ENCODE measurements at regions not wholly inside any gene's neighbourhood (a gene's known extent, or its start where the extent isn't known, plus 50 kb on each side); places are given as distances from the start of the nearest gene placed in this dataset.

DNA sequence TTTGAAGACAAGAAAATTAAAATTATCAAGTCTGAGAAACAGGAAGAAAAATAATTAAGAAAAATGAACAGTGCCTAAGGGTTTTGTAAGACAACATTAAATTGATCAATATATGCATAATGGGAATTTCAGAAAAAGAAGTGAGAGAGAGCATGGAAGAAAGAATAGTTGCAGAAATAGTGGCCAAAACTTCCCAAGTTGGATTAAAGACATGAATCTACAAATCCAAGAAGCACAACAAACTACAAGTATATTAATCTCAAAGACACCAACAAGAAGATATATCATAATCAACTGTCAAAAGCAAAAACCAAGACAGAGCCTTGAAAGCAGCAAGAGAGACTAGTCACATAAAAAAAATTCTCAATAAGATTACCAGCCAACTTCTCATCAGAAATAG is 488.0 kb downstream of the RASEF start:
- no peaks in the 10 kb centered on the region for H3K4me1 Mint-ChIP-seq
- no peaks in the 10 kb centered on the region for H3K79me2 ChIP-seq (ENCODE audit: low read depth)
- H3K9me3 ChIP-seq (ENCODE audit: low read depth) = peaks cover 10% of the 10 kb centered on the region
- H3K4me3 ChIP-seq = no peak overlapping the region
- no peaks in the 10 kb centered on the region for H3K27me3 ChIP-seq
- H3K9me3 Mint-ChIP-seq = peaks cover 33% of the 10 kb centered on the region
- H3K4me2 ChIP-seq = no peak overlapping the region
- H3K27ac Mint-ChIP-seq = no peak overlapping the region
- peaks cover 5% of the 10 kb centered on the region for H3K36me3 Mint-ChIP-seq
- no peaks in the 10 kb centered on the region for H3K4me1 ChIP-seq
- H3K4me3 Mint-ChIP-seq = no peak overlapping the region
- TF ChIP-seq EZH2phosphoT487 (IDR thresholded peaks at IDR 0.05) = no peak
- no peak for TF ChIP-seq EZH2 (IDR thresholded peaks at IDR 0.05)
- TF ChIP-seq, protein P1, sequence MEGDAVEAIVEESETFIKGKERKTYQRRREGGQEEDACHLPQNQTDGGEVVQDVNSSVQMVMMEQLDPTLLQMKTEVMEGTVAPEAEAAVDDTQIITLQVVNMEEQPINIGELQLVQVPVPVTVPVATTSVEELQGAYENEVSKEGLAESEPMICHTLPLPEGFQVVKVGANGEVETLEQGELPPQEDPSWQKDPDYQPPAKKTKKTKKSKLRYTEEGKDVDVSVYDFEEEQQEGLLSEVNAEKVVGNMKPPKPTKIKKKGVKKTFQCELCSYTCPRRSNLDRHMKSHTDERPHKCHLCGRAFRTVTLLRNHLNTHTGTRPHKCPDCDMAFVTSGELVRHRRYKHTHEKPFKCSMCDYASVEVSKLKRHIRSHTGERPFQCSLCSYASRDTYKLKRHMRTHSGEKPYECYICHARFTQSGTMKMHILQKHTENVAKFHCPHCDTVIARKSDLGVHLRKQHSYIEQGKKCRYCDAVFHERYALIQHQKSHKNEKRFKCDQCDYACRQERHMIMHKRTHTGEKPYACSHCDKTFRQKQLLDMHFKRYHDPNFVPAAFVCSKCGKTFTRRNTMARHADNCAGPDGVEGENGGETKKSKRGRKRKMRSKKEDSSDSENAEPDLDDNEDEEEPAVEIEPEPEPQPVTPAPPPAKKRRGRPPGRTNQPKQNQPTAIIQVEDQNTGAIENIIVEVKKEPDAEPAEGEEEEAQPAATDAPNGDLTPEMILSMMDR (IDR thresholded peaks at IDR 0.05) = no peak
- H3K27ac ChIP-seq = no peak overlapping the region
- no peaks in the 10 kb centered on the region for H3K27me3 Mint-ChIP-seq (ENCODE audit: insufficient read depth, low read depth)
- no peaks in the 10 kb centered on the region for H3F3A ChIP-seq (ENCODE audit: low read depth)
- DNase-seq (ENCODE audit: low spot score) = no peak
- H2AFZ ChIP-seq (replicated peaks) = no peak overlapping the region
- H3K36me3 ChIP-seq = no peaks in the 10 kb centered on the region
- H3K9ac ChIP-seq = no peak overlapping the region
- H4K20me1 ChIP-seq (ENCODE audit: low read depth) = no peaks in the 10 kb centered on the region

GRCh38 chr9:82580921-82581320 is 482.0 kb downstream of the RASEF start:
- no peak overlapping the region for H2AFZ ChIP-seq (replicated peaks)
- H3K27ac ChIP-seq = no peak overlapping the region
- H3K4me2 ChIP-seq = no peak overlapping the region
- H4K20me1 ChIP-seq (ENCODE audit: low read depth) = no peaks in the 10 kb centered on the region
- no peaks in the 10 kb centered on the region for H3K79me2 ChIP-seq (ENCODE audit: low read depth)
- TF ChIP-seq EZH2phosphoT487 (IDR thresholded peaks at IDR 0.05) (no peak), EZH2 (IDR thresholded peaks at IDR 0.05) (no peak)
- TF ChIP-seq, protein P1 (IDR thresholded peaks at IDR 0.05) = no peak
- no peaks in the 10 kb centered on the region for H3K4me1 ChIP-seq
- no peaks in the 10 kb centered on the region for H3K27me3 ChIP-seq
- no peak overlapping the region for H3K27ac Mint-ChIP-seq
- H3K4me3 Mint-ChIP-seq = no peak overlapping the region
- no peaks in the 10 kb centered on the region for H3K27me3 Mint-ChIP-seq (ENCODE audit: insufficient read depth, low read depth)
- H3K4me3 ChIP-seq = no peak overlapping the region
- H3K9ac ChIP-seq = no peak overlapping the region
- no peaks in the 10 kb centered on the region for H3F3A ChIP-seq (ENCODE audit: low read depth)
- peaks cover 5% of the 10 kb centered on the region for H3K4me1 Mint-ChIP-seq
- no peaks in the 10 kb centered on the region for H3K36me3 ChIP-seq
- no peak for DNase-seq (ENCODE audit: low spot score)
- H3K9me3 Mint-ChIP-seq = peaks cover 12% of the 10 kb centered on the region
- peaks cover 1% of the 10 kb centered on the region for H3K36me3 Mint-ChIP-seq
- no peaks in the 10 kb centered on the region for H3K9me3 ChIP-seq (ENCODE audit: low read depth)

DNA sequence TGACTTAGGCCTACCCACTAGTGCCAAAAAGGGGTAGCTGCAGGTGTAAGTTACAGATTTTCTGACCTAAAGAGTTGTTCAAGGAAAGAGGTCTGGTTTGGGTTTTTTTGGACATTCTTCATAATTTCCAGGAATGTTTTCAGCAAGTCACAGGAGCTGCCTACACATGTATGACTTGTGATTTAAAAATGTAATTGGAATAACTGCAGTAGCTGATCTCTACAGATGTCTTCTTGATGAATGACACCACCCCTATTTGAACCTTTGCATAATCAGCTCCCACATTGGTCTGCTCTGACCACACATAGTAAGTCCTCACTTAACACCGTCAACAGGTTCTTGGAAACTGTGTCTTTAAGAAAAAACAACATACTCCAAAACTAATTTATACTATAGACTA is 481.4 kb downstream of the RASEF start:
- H3K4me3 ChIP-seq = no peak overlapping the region
- no peaks in the 10 kb centered on the region for H3K9me3 ChIP-seq (ENCODE audit: low read depth)
- no peak overlapping the region for H3K27ac ChIP-seq
- H2AFZ ChIP-seq (replicated peaks) = no peak overlapping the region
- Mint-ChIP-seq H3K9me3 (peaks cover 12% of the 10 kb centered on the region), H3K27me3 (ENCODE audit: insufficient read depth, low read depth) (no peaks in the 10 kb centered on the region), H3K4me3 (no peak overlapping the region), H3K36me3 (peaks cover 1% of the 10 kb centered on the region), H3K27ac (no peak overlapping the region), H3K4me1 (peaks cover 5% of the 10 kb centered on the region)
- no peak for DNase-seq (ENCODE audit: low spot score)
- no peaks in the 10 kb centered on the region for H3K4me1 ChIP-seq
- no peak overlapping the region for H3K4me2 ChIP-seq
- no peak for TF ChIP-seq EZH2phosphoT487 (IDR thresholded peaks at IDR 0.05)
- TF ChIP-seq EZH2 (IDR thresholded peaks at IDR 0.05) = no peak
- TF ChIP-seq, protein P1 (IDR thresholded peaks at IDR 0.05) = no peak
- H3K9ac ChIP-seq = no peak overlapping the region
- no peaks in the 10 kb centered on the region for H3F3A ChIP-seq (ENCODE audit: low read depth)
- H3K36me3 ChIP-seq = no peaks in the 10 kb centered on the region
- no peaks in the 10 kb centered on the region for H4K20me1 ChIP-seq (ENCODE audit: low read depth)
- no peaks in the 10 kb centered on the region for H3K79me2 ChIP-seq (ENCODE audit: low read depth)
- no peaks in the 10 kb centered on the region for H3K27me3 ChIP-seq
